BJ (cell line): ENCODE measurements at regions not wholly inside any gene's neighbourhood (a gene's known extent, or its start where the extent isn't known, plus 50 kb on each side); places are given as distances from the start of the nearest gene placed in this dataset.

Experiments used
- CTCF ChIA-PET: fragments of 350-600 bp; formaldehyde crosslinking; extraction: SDS; loops from one replicate; lab custom pipeline; 2021; ENCODE audit warnings: antibody characterized with exemption, inconsistent platforms; lab: Yijun Ruan, JAX
- POLR2A ChIA-PET: fragments of 300-600 bp; sonication (Branson Sonifier 250); formaldehyde crosslinking; extraction: SDS; loops from one replicate; lab custom pipeline; 2021; ENCODE audit warnings: antibody characterized with exemption; lab: Charles Lee
- DNase-seq: peaks from one replicate; pipeline ENCODE4 v3.0.0-alpha.2; 2011; ENCODE audit warnings: low read depth
- H3K27me3 ChIP-seq: 2 replicates; pipeline ENCODE4 v1.6.0; 2011; ENCODE audit warnings: low read length; ENCODE audit not compliant: control insufficient read depth, insufficient read depth
- H3K36me3 ChIP-seq: 2 replicates; pipeline ENCODE4 v1.5.1; 2011; ENCODE audit warnings: low read length; ENCODE audit not compliant: control insufficient read depth, insufficient read depth
- H3K4me3 ChIP-seq: 2 replicates; pipeline ENCODE4 v1.5.1; 2011; ENCODE audit warnings: low read depth, mild to moderate bottlenecking, control low read depth, low read length
- TF ChIP-seq, protein P1 (sequence below): IDR thresholded peaks from 2 replicates; pipeline ENCODE4 v1.5.1; 2011; ENCODE audit warnings: low read depth, mild to moderate bottlenecking, control low read depth, inconsistent platforms, low read length, moderate library complexity; ENCODE audit not compliant: insufficient read depth

DNA sequence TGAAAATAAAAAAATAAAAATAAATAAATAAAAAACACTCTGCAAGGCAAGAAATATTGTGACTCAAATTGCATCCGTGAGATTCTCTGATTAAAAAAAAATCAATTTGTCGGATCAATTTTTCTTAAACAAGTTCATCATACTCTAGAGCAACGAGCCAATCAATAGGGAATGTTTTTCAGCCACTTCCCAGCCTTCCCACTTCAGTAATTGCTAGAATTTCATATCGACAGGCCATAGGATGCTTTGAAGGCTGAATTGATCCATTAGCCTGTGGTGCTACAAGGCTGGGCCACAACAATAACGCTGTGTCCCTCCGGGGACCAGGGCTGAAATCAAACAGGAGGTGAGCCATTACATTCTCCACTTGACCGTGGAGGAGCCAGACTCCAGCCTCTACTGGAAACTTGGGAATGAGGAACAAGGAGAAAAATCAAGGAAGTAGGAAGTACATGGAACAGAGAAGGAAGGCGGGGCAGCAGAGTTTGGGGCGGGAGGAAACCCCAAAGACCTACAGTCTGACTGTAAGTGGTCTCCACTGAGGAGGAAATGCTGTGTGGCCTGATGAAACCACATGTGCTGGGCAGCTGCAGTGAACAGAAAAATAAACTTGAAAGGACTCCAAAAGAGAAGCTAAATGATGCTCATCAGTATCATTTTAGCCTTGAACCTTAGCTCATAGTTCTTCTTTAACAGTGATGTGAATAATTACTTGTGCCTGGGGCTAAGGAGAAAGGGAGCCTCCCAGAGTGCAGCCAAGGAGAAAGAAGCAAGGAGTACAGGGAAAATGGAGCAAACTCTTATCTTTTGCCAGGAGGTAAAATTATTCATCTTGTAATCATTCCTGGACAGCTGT, 308.6 kb downstream of the TLE1 start:
- Histone ChIP-seq H3K27me3 (no peaks in the 10 kb centered on the region), H3K4me3 (no peak overlapping the region), H3K36me3 (no peaks in the 10 kb centered on the region)
- CTCF ChIA-PET, result no interaction called here
- DNase-seq, result no peak
- POLR2A ChIA-PET, result no interaction called here
- TF ChIP-seq, protein P1, sequence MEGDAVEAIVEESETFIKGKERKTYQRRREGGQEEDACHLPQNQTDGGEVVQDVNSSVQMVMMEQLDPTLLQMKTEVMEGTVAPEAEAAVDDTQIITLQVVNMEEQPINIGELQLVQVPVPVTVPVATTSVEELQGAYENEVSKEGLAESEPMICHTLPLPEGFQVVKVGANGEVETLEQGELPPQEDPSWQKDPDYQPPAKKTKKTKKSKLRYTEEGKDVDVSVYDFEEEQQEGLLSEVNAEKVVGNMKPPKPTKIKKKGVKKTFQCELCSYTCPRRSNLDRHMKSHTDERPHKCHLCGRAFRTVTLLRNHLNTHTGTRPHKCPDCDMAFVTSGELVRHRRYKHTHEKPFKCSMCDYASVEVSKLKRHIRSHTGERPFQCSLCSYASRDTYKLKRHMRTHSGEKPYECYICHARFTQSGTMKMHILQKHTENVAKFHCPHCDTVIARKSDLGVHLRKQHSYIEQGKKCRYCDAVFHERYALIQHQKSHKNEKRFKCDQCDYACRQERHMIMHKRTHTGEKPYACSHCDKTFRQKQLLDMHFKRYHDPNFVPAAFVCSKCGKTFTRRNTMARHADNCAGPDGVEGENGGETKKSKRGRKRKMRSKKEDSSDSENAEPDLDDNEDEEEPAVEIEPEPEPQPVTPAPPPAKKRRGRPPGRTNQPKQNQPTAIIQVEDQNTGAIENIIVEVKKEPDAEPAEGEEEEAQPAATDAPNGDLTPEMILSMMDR, result no peak

DNA sequence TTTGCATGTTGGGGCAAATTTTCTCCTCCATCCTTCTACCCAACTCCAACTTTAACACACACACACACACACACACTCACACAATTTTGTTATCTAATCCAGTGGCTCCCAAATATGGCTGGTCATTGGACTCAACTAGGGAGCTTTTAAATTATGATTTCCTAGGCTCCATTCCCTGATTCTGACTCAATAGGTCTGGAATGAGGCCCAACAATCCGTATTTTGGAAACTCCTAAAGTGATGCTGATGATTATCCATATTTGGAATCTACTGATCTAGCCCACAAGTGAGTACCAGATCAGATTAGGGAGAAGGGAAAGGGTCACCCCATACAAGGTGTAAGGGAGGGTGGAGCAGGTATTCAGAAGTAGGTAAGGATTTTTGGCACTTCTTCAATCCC, 309.7 kb downstream of the TLE1 start:
- H3K27me3 ChIP-seq, result no peaks in the 10 kb centered on the region
- no peak overlapping the region for H3K4me3 ChIP-seq
- H3K36me3 ChIP-seq, result no peaks in the 10 kb centered on the region
- CTCF ChIA-PET, result no interaction called here
- no peak for DNase-seq
- TF ChIP-seq, protein P1, result no peak
- POLR2A ChIA-PET, result no interaction called here

DNA sequence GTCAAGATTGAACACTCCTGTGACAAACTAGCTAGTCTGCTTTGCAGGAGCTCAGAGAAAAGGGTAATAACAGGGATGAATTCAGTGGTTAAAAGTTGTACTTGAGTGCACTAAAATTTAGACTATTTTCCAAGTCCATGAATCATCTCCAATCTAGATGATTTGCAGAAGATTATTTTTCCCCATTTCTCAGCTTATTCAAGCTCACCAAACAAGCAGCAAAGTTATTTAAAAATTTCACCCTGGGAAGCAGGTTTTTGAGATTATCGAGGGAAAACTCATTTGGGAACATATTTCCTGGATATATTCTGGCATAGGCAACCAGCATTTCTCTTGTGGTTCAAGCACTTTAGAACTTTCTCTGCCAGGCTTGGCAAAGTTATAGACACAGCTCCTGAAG, 311.4 kb downstream of the TLE1 start:
- H3K36me3 ChIP-seq, result no peaks in the 10 kb centered on the region
- no peak for DNase-seq
- H3K27me3 ChIP-seq, result no peaks in the 10 kb centered on the region
- TF ChIP-seq, protein P1, result no peak
- CTCF ChIA-PET, result no interaction called here
- H3K4me3 ChIP-seq, result no peak overlapping the region
- POLR2A ChIA-PET, result no interaction called here

DNA sequence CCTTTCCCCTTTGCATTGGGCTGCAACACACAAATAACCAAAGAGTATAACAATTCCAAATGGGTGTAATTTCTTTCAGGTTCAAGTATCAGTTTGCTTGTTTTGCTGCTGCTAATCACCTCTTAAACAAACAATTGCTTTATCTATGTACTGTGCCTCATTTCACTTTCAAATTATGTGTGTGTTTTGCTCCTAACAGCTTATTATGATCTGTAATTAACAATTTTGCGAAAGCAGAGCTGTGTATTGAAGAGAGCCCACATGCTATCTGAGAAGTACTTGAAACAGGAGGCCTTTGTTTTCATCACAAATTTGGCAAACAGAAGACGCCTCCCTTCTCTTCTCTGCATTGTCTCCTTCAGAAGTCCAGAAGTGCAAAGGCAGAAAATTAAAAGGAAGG, 312.0 kb downstream of the TLE1 start:
- ChIA-PET POLR2A (no interaction called here), CTCF (no interaction called here)
- Histone ChIP-seq H3K27me3 (no peaks in the 10 kb centered on the region), H3K36me3 (no peaks in the 10 kb centered on the region), H3K4me3 (no peak overlapping the region)
- DNase-seq, result no peak
- TF ChIP-seq, protein P1, result no peak

DNA sequence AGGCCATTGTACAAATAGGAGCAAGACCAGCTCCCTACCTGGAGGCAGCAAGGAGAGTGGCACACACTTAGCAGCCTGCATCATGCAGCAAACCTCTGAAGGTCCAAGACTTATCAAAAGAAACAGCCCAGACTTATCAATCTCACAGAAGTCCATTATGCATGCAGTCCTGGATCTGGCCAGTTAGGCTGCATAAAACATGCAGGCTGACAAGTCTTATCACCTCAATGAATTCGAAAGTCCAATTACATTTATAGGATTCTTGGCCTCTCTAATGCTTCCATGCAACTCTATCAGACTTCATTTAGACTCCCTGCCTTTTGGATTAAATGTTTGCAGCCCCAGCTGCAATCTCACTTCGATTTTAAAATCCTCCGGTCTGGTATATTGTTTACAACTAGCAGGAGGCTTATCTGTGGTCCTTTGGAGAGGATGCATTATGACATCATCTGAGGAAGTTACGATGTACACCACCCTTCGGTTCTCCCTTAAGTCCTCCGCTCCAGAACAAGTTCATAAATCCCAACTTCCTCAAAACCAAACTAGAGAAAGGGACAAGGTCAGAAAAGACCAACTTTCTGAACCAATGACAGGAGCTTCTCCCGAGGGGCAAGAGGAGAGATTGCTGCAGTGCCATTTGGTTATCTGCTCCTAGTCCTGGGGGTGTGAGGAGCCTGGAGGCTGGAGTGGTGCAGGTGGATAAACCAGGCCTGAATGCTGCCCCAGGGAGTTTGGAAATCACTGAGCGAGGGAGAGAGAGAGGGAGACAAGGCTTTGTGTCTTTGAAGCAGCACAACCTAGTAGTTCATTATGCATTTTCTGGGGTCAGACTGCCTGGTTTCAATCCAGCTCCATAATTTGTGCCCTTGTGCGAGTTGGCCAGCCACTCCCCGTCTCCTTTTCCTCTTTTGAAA, 313.9 kb downstream of the TLE1 start:
- TF ChIP-seq, protein P1, result no peak
- ChIA-PET CTCF (no interaction called here), POLR2A (no interaction called here)
- Histone ChIP-seq H3K4me3 (no peak overlapping the region), H3K27me3 (no peaks in the 10 kb centered on the region), H3K36me3 (no peaks in the 10 kb centered on the region)
- no peak for DNase-seq
